HG02938 (cell line): ENCODE measurements at regions not wholly inside any gene's neighbourhood (a gene's known extent, or its start where the extent isn't known, plus 50 kb on each side); places are given as distances from the start of the nearest gene placed in this dataset.

Experiments
- ATAC-seq: cut with Tn5 transposase; IDR thresholded peaks from one replicate; pipeline ENCODE4 v1.9.1; 2021; ENCODE audit warnings: mild to moderate bottlenecking, moderate library complexity; ENCODE audit not compliant: unreplicated experiment

DNA sequence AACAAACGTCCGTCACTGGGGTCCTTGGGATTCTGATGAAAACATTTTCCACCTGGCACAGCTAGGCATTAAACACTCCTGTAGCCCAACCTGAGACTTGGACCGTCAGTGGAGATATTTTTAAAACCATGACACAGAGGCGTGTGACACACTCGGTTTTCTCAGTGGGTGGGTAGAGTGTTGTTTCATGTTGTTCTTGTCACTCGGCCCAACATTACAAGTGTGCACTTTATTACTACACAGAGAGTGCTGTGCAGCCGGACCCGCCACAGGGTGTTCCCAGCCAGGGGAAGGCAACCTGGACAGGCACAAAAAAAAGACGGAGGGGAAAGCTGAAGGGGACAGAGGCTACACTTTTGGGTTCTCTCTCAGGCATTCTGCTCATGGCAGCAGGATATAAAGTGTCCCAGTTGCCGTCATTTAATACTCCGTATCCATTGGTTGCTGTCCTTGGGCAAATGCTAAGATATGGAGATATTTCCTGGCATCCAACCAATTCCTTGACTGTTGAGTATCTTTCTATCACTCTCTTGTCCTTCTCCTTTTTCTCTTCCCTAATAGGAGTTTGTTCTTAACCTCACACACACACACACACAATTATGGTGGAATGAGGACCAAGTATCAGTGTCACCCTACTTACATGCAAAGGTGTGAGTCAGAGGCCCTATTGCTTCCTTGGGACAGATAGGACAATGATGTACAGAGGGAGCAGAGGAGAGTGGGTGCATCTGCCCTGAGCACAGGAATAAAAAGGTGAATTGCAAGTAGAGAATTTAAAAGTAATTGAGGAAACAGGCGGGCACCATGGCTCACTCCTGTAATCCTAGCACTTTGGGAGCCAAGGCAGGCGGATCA, 154.1 kb upstream of the SOX9 start:
- no peak for ATAC-seq

DNA sequence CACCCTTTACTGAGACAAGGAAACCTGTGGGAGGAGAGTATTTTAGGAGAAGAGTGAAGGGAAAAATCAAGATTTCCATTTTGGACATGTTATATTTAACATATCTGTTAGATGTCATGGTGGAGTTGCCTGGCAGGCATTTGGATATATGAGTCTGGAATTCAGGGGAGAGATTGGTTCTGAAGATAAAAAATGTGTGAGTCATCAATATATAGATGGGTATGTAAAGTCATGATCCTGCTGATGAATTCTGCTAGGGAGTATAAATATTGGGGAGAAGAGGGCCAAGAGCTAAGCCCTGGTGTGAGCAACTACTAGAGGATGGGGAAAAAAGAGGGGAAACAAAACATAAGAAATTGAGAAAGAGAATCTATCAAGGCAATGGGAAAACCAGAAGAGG, 151.3 kb upstream of the SOX9 start:
- ATAC-seq, result no peak

DNA sequence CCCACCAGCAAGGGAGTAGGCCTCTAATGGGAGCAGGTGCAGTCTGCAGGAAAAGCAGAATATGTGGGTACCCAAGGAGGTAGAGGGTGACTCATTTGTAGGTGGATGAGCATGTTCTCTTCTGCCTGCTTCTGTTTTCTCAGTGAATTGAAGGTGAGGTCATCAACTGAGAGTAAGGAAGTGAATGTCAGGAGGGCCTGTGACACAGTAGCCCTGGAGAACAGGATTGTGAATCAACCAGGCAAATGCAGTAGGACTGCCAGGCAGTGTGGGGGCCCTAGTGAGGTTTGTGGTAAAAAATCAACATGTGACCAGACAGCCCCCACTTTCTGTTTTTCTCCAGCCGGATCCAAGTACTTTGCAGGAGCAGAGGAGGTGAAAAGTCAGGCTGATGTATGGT, 150.5 kb upstream of the SOX9 start:
- ATAC-seq, result no peak

DNA sequence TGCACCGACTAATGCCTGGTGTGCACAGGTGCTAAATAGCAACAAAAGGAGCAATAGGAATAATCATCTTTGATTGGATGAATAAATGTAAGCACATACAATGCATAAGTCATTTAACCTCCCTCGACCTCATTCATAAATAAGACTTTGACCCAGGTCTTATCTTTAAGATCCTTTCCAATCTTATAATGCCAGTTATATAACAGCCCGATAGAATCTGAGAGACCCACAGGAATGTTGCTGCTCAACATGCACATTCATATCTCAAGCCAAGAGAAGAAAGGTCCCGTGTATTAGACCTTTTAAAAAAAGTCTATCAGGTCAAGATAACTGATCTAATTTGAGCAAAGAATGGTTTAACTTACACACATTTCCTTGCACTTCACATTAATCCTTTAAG, 146.8 kb upstream of the SOX9 start:
- no peak for ATAC-seq

DNA sequence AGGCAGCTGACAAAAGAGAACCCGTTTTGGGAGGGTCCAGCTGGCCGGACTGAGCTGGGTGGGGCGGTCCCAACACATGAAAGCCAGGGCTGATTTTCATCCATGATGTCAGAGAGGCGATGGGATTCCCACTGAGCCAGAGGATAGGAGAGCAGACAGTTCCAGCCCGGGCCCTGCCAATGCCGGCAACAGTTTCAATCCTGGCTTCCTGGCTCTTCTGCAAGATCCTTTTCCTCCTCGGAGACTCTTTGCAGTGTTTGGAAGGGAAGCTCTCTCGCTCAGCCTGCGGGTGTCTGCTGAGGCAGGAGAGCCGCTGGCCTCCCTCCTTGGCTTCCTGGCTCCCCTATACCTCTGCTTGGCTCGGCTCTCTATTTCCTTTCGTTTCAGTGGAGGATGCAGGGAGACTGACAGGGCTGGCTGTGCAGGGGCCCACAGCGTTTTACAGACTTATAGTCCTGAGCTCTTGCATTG, 145.5 kb upstream of the SOX9 start:
- no peak for ATAC-seq

DNA sequence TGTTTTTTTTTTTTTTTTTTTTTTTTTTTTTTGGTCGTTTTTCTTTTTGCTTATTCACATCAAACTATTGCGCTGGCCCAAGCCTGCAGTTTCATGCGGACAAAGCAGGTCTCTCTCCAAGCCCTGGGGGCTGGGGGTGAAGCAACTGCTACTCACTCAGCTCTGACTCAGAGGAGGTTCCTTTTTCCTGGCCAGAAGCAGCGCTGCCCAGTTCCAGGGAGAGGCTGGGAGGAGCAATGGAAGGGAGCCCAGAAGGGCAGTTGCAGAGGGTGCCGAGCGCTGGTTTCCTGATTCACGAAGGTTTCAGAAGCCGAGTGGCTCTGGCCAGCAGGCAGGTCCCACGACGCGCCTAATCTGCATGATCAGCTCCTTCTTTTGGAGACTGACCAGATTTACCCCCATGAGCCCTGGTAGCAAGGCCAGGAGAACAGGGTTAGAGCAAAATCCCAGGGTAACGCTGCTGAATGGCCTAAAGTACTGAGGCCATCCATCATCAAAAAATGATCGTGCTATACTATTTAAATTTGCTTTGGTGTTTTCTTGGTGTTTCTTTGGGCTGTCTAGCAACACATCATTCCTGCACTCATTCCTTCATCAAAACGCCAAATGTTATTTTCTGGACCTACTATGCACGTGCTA, 144.7 kb upstream of the SOX9 start:
- no peak for ATAC-seq

DNA sequence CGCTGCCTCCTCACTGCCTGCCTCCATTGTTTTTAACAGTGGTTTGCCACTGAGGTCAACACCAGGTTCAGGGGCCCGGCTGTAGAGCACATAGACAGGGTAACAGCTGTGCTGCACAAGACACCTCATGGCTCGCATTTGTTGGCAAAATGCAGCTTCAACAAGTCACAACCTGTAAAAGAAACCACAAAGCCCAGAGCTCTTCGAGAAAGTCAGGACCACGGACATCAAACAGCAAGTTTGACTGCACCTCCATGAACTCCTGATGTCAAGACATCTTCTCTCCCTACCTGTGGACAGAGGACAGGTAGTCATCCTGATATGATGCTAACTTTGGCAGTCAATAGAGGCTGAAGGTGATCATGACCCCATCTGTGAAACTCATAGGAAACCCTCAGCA, 142.4 kb upstream of the SOX9 start:
- ATAC-seq, result no peak

DNA sequence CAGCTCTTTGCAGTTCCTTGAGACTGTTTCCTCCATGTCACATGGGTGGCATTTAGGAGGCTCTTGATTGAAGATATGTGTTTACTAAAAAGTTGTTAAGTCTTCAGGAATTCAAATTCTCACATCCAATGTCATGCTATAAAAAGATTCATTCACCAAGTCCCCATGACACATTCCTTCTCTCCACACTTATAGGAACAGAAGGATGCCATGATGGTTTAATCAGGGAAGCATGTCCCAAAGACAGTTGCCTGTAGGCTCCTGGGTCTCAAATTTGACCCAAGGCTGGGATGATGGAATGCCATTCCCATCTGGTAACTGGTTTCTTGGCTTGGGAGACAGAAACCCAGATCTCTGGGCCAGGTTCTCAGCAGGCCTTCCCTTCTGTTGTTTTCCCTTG, 140.6 kb upstream of the SOX9 start:
- ATAC-seq, result no peak

DNA sequence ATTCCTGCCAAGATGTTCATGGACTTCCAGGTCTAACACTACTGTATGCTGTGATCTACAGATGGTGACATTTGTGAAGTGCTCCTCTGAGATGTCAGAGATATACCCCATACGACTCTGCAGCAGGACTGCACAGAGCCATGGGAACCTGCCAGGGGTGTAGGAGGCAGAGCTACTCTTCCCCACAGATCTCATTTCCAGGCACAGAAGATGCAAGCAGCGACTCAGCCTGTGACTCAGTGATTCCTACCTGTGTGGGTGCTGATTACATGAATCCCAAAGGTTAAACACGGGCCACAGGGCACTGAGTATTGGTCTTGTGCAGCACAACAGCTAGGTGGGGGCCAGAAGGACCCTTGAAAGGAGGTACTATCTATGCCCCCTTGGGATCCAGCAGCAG, 137.0 kb upstream of the SOX9 start:
- no peak for ATAC-seq

DNA sequence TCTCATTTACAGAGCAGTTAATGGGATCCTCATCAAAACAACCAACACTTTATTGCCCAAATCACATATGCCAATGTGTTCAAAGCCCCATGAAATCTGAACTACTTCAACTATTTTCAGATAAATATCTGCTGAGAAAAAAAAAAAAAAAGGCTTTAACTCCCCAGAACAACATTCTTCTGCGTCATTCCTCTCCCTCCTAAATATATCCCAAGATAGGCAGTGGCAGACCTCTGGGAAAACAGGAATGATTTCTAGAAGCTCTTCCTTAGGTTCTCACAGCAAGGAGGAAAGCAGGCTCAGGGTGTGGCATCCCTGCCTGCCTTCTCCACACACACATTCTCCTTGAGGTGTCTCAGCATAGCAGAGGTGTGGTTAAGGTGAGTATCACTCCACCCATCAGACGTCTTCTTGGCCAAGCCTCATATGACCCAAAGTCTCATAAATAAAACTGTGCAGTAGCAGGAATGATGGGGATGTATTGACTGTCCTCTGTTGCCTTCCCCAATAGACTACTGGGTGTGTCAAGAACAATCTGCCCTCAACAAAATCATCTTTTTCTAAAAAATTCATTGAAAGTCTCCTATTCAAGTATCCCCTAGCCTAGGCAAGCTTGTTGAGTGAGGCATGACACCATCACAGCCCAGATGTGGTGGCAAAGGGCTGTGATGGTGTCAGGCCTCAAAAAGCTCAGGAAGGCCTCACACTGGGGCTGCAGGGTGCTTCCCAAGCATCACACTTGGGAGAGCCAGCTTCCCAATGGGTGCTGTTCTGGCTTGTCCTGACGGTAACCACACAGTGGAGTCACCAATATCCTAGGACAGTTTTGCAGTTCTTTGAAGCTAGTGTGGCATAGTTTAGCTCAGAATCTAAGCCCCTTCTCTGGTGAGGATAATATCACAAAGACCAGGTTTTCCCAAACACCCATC, 135.4 kb upstream of the SOX9 start:
- no peak for ATAC-seq

DNA sequence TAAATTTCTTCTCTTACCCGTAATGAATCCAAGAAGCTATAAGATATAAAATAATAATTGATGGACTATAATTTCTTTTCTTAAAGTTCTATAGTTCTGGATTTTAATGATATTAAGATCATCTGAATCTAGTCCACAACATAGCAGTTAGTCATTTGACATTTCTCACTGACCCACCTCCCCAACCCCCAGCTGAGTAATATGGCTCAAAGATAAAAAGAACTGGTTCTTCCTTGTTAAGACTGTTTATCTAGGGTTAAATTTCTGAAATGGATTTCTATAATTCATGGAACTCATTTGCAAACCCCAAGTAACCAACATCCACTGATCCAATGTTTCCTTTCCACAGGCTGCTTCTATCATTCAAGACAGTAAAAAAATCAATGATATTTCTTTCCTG, 133.9 kb upstream of the SOX9 start:
- ATAC-seq, result no peak

DNA sequence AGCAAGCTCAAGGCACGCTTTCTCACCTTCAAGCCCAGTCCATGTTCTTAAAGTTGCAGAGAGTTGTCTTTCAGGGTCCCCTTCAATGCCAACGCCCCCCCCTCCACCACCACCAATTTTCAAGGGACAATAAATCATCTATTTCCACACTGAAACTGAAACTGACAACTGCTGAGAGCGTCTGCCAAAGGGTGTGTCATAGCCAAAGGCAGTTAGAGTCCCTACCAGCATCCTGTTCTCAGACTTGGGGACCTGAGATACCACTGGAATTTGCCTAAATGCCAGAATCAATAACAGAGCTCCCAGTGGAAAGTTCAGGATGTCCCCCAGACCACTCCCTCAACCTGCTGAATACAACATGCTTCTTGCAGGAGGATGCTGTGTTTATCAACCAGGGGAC, 133.2 kb upstream of the SOX9 start:
- no peak for ATAC-seq

DNA sequence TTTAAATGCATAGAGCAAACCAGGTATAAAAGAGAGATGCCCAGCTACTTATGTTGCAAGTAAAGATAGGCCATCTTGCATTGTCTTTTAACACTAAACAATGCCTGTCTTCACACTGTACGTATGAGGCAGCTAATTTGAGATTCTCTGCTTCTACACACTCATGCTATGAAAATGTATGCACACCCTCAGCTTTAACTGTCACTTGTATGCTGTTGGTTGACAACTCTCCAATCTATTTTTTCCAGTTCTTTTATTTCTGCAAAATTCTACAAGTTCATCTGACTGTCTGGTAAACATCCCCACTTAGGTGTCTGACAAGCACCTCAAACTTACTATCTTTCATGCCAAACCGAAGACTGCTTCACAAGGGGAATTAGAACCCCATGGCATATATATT, 131.7 kb upstream of the SOX9 start:
- no peak for ATAC-seq

DNA sequence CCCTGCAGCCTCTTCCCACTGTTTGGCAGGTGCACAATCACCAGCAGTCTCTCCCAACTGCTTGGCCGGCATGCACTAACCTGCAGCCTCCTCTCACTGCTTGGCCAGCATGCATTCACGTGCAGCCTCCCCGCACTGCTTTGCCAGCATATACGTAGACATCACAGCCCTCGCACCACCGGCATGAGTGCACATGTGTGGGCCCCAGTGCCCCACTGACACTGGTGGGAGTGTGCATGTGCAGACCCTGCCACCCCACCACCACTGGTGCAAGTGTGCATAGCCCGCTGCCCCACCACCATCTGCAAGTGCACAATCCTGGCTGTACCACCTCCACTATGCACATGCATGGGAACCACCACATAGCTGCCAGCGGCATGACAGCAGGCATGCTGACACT, 127.5 kb upstream of the SOX9 start:
- ATAC-seq, result no peak

DNA sequence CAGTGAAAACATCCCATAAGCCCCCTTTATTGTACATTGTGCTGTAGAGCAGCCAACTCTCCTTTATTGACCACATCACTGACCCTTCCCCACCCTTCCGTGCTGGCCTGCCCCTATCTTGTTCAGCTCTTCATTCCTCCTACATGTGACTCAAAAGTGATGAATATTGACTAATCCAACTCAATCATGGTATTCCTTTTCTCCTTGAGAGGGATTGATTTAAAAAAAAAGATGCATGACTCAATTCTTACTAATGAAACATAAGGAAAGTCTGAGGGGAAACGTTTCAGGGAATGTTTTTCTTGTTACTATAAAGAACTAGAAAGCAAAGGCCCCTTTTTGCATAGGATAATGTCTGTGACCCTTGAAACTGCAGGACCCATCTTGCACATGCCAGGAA, 125.2 kb upstream of the SOX9 start:
- no peak for ATAC-seq

DNA sequence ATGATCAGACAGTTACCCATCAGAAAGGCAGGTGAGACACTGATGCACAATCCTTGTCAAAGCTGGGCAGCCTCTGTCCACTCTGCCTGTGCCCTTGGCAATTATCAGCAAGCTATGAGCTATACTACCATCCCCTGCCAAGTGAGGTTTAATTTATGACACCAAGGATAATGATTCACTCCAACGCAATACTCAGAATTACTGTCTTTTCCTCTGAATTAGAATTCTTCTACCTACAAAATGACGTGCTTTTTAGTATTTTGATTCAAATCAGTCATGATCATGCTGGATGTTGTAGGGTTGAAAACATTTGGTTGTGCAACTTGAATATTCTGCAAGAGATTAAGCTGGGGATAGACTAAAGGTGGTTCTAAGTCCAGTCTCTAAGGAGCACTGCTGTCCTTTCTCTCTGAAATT, 116.8 kb upstream of the SOX9 start:
- no peak for ATAC-seq

DNA sequence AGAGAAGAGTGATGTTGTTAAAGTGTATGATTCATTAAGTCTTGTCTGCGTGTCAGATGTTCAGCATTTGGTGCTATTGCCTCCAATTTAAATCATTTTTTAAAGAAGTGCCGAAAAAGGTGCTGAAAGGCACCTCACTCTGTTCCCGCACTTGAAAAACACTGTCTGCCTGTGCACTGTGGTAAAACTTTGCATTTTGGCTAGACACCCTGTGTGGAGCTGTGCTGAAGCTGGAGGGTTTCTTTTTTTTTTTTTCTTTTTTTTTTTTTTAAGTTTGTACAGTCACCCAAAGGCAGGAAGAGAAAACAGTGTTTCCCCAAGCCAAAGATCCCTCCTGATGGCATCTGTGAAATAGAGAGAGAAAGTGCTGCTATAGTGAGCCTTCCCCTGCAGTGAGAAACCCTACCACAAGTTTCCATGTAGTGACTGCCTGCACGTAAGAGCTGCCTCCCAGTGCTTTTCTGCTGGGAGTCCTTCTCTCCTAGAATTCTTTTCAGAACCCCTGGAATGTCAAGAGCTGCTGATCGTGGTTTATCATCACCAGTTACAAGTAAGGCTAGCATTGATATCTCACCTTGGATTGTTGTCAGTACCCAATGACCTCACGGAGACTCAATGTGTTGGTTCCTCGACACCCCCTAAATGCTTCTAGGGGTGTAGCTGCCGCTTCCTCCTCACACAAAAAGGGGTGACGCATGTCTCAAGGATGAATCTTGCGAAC, 116.0 kb upstream of the SOX9 start:
- ATAC-seq, result no peak

DNA sequence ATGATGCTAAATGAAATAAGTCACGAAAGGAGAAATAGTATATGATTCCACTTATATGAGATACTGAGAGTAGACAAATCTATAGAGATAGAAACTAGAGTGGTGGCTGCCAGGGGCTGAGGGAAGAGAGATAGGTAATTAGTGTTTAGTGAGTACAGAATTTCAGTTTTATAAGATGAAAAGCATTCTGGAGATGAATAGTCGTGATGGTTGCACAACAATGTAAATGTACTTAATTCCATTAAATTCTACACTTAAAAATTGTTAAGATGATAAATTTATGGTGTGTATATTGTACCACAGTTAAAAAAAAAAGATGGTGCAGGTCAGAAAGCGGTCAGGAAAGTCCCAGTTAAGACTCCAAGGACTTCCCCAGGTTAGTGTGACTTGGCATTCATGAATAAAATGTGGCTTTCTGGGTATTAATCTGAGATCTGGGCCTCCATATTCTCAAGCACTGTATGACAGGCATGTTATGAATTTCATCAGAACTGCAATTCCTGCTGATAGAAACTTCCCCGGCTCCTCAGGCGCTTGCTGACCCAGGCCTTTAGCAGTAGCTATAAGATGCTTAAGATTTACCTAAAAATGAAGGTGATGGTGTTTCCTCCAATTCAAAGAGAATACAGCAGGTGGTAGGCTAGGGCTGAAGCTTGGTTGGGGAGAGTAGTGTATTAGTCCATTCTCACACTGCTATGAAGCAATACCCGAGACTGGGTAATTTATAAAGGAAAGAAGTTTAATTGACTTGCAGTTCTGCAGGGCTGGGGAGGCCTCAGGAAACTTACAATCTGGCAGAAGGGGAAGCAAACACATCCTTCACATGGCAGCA, 115.3 kb upstream of the SOX9 start:
- ATAC-seq, result peak; percentile 74

DNA sequence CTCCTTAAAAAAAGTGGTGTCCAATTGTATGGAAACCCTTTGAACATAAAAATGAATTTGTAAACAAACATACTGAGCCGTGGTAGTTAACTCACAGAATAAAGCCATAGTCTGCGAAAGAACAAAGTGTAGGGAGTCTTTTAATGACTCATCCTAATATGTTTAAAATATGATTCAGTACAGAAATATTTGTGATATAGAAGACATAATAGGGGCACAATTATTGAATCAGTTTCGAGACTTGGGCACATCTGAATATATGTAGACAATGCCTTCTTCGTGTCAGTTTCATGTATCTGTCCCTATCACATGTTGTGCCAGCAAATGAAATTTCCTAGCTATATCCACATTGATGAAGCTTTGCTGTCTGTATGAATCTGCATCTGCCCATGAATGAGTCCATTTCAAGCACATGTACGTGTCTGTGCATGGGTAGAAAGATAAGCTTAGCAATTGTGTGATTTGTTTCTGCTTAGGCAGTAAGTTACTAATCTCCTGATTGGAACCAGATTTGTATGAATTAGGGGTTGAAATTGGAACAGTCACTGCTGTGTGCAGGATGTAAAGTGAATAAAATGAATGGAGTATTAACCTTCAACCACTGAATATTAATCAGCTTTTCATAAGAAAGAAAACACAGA, 112.5 kb upstream of the SOX9 start:
- ATAC-seq, result no peak
